Endothelial cell (in vitro differentiated cells): ENCODE measurements at regions not wholly inside any gene's neighbourhood (a gene's known extent, or its start where the extent isn't known, plus 50 kb on each side); places are given as distances from the start of the nearest gene placed in this dataset.

Experiments
- DNase-seq: peaks from one replicate; pipeline ENCODE4 v3.0.0; 2021; ENCODE audit warnings: low spot score
- H3K27ac Mint-ChIP-seq: one replicate; pipeline ENCODE4 v1.8.0; 2021; ENCODE audit warnings: mixed read lengths, inconsistent platforms; ENCODE audit not compliant: unreplicated experiment
- H3K27me3 Mint-ChIP-seq: one replicate; pipeline ENCODE4 v1.8.0; 2021; ENCODE audit warnings: mild to moderate bottlenecking, moderate library complexity, mixed read lengths, inconsistent platforms; ENCODE audit not compliant: unreplicated experiment
- H3K36me3 Mint-ChIP-seq: one replicate; pipeline ENCODE4 v1.8.0; 2021; ENCODE audit warnings: mild to moderate bottlenecking, low read depth, mixed read lengths, inconsistent platforms; ENCODE audit not compliant: unreplicated experiment
- H3K4me1 Mint-ChIP-seq: one replicate; pipeline ENCODE4 v1.8.0; 2021; ENCODE audit warnings: mild to moderate bottlenecking, mixed read lengths, inconsistent platforms; ENCODE audit not compliant: unreplicated experiment
- H3K4me3 Mint-ChIP-seq: one replicate; pipeline ENCODE4 v1.8.0; 2021; ENCODE audit warnings: mild to moderate bottlenecking, mixed read lengths, inconsistent platforms; ENCODE audit not compliant: unreplicated experiment
- H3K9me3 Mint-ChIP-seq: one replicate; pipeline ENCODE4 v1.8.0; 2021; ENCODE audit warnings: mixed read lengths, inconsistent platforms; ENCODE audit not compliant: unreplicated experiment
- TF ChIP-seq, protein P1 (sequence below): fragments of 200-600 bp; sonication (generic); IDR thresholded peaks from one replicate; pipeline ENCODE4 v1.5.0; 2021; ENCODE audit warnings: antibody characterized with exemption; ENCODE audit not compliant: unreplicated experiment

DNA sequence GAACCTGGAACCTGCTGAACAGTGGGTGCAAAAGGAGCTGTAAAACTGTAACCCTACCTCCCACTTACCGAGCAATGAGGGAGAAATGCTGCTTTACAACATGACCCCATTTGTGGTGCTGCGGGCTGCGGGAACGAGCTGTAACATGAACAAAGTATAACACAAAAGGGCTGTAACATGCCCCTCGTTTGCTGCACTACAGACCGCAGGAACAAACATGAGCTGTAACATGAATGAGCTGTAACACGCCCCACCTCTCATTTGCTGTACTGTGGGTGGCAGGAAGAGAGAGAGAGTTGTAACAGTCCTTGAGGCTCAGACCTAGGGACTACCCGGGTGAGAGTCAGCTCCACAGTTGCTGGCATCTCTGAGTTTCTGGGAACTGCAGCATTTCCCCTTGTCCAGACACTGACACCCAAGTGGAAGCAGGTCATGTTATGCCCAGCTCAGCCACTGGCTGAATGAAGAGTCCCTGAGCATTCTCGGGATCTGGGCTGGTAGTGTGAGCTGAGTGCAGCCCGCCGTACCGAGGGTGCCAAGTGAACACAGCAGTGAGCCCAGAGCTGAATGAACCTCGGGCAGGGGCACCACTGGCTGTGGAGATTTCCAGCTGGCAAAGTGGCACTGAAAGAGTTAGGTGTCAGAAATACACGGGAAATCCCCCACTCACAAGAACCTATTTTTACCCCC lies 1385.3 kb upstream of the SPRY2 start:
- H3K27ac Mint-ChIP-seq, result no peak overlapping the region
- DNase-seq, result no peak
- TF ChIP-seq, protein P1, sequence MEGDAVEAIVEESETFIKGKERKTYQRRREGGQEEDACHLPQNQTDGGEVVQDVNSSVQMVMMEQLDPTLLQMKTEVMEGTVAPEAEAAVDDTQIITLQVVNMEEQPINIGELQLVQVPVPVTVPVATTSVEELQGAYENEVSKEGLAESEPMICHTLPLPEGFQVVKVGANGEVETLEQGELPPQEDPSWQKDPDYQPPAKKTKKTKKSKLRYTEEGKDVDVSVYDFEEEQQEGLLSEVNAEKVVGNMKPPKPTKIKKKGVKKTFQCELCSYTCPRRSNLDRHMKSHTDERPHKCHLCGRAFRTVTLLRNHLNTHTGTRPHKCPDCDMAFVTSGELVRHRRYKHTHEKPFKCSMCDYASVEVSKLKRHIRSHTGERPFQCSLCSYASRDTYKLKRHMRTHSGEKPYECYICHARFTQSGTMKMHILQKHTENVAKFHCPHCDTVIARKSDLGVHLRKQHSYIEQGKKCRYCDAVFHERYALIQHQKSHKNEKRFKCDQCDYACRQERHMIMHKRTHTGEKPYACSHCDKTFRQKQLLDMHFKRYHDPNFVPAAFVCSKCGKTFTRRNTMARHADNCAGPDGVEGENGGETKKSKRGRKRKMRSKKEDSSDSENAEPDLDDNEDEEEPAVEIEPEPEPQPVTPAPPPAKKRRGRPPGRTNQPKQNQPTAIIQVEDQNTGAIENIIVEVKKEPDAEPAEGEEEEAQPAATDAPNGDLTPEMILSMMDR, result no peak
- H3K27me3 Mint-ChIP-seq, result peaks cover 4% of the 10 kb centered on the region
- no peaks in the 10 kb centered on the region for H3K36me3 Mint-ChIP-seq
- H3K4me3 Mint-ChIP-seq, result no peak overlapping the region
- no peaks in the 10 kb centered on the region for H3K4me1 Mint-ChIP-seq
- H3K9me3 Mint-ChIP-seq, result no peaks in the 10 kb centered on the region

DNA sequence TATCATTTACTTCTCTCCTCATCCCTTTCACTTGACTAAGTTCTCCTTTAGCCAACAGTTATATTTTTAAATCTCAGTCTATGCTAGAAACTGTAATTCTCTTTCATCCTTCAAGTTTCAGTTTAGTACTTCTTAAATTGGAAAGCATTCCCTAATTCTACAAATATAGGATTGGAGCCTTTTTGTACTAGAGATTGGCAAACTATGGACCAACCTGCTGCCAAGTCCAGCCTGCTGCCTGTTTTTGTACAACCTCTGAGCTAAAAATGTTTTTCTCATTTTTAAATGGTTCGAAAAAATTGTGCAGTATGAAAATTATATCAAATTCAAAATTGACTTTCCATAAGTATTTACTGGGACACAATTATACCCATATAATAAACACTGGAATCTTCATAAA lies 1381.5 kb upstream of the SPRY2 start:
- no peaks in the 10 kb centered on the region for H3K4me1 Mint-ChIP-seq
- H3K27ac Mint-ChIP-seq, result no peak overlapping the region
- TF ChIP-seq, protein P1, result no peak
- no peaks in the 10 kb centered on the region for H3K9me3 Mint-ChIP-seq
- DNase-seq, result no peak
- no peaks in the 10 kb centered on the region for H3K36me3 Mint-ChIP-seq
- H3K27me3 Mint-ChIP-seq, result no peaks in the 10 kb centered on the region
- H3K4me3 Mint-ChIP-seq, result no peak overlapping the region

DNA sequence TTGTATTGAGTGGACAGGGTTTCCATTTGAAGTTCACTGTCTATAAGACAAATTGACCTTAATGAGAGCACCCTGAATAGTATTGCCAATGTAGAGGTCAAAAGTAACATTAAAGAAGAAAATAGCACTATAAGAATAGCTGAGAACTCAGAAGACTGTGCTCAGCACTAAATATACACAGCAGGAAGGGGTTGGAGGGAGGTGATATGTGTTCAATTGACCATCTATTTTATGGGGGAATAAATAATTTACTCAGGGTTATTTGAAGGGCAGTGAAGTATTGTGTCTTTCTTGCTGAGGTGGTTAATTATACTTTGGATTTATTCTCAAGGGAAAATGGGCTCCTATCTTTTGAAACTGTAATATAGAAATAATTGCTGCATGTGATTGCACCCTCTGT lies 1380.5 kb upstream of the SPRY2 start:
- Mint-ChIP-seq H3K9me3 (no peaks in the 10 kb centered on the region), H3K27ac (no peak overlapping the region), H3K27me3 (no peaks in the 10 kb centered on the region), H3K36me3 (no peaks in the 10 kb centered on the region), H3K4me1 (no peaks in the 10 kb centered on the region), H3K4me3 (no peak overlapping the region)
- TF ChIP-seq, protein P1, result no peak
- no peak for DNase-seq

DNA sequence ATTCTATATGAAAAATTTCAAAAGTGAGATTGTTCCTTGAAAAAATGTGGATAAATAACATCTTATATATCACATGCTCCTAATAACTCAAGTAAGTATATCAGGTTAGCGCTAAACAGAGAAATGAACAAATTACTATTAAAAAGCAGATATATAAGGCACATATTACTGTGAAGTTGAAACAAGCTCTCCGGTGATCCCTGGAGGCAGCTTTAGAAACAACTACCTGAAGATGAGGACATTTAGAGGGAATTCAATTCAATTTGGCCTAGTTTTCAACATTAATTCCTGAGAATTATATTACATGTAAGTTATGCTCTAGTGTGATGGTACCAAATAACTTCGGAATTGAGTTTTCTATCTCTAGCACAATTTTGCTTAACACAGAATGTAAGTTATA lies 1373.6 kb upstream of the SPRY2 start:
- H3K36me3 Mint-ChIP-seq, result no peaks in the 10 kb centered on the region
- no peaks in the 10 kb centered on the region for H3K9me3 Mint-ChIP-seq
- TF ChIP-seq, protein P1, result no peak
- H3K4me3 Mint-ChIP-seq, result no peak overlapping the region
- no peaks in the 10 kb centered on the region for H3K27me3 Mint-ChIP-seq
- no peaks in the 10 kb centered on the region for H3K4me1 Mint-ChIP-seq
- DNase-seq, result no peak
- H3K27ac Mint-ChIP-seq, result no peak overlapping the region

DNA sequence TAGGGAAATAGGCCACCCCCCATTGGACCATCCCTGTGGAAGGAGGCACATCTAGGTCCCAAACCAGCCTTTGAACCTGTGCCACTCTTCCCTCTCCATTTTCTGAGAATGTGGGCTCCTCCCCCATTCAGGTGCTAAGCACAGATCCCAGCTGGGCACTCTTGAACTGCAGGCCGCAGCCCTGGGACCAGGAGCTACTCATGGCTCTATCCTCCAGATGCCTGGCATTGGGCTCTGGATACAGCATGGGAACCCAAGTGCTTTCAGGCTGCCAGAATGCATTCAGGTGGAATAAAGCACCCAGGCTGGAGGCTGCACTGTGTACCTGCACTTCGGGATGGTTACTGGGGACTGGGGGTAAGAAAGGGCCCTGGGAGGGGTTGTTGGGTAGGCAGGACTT lies 1372.3 kb upstream of the SPRY2 start:
- Mint-ChIP-seq H3K27ac (no peak overlapping the region), H3K27me3 (no peaks in the 10 kb centered on the region), H3K9me3 (no peaks in the 10 kb centered on the region), H3K4me1 (no peaks in the 10 kb centered on the region), H3K4me3 (no peak overlapping the region), H3K36me3 (no peaks in the 10 kb centered on the region)
- TF ChIP-seq, protein P1, result no peak
- no peak for DNase-seq
